H9 (cell line): ENCODE measurements at regions not wholly inside any gene's neighbourhood (a gene's known extent, or its start where the extent isn't known, plus 50 kb on each side); places are given as distances from the start of the nearest gene placed in this dataset.

Experiments used
- DNase-seq: peaks from one replicate; pipeline ENCODE4 v3.0.0-alpha.2; 2017
- H2AFZ ChIP-seq: one replicate; pipeline ENCODE4 v1.6.1; 2013; ENCODE audit warnings: mild to moderate bottlenecking, low read length, control low read depth, moderate library complexity
- H2AK5ac ChIP-seq: 2 replicates; pipeline ENCODE4 v1.6.1; 2013; ENCODE audit warnings: low read length, control low read depth, mixed read lengths; ENCODE audit not compliant: insufficient read length
- H2BK120ac ChIP-seq: one replicate; pipeline ENCODE4 v1.6.1; 2013; ENCODE audit warnings: low read depth, mild to moderate bottlenecking, low read length, control low read depth, inconsistent platforms; ENCODE audit not compliant: poor library complexity, severe bottlenecking
- H2BK12ac ChIP-seq: 2 replicates; pipeline ENCODE4 v1.6.1; 2013; ENCODE audit warnings: low read length, control low read depth, mixed read lengths, low read depth; ENCODE audit not compliant: insufficient read length
- H2BK15ac ChIP-seq: 2 replicates; pipeline ENCODE4 v1.6.1; 2013; ENCODE audit warnings: low read depth, low read length, control low read depth
- H2BK20ac ChIP-seq: one replicate; pipeline ENCODE4 v1.6.1; 2013; ENCODE audit warnings: low read depth, mild to moderate bottlenecking, low read length, control low read depth, inconsistent platforms; ENCODE audit not compliant: poor library complexity, severe bottlenecking
- H2BK5ac ChIP-seq: 2 replicates; pipeline ENCODE4 v1.6.1; 2013; ENCODE audit warnings: low read length, control low read depth, mixed read lengths; ENCODE audit not compliant: insufficient read length
- H3K14ac ChIP-seq: 2 replicates; pipeline ENCODE4 v1.6.1; 2013; ENCODE audit warnings: low read length, control low read depth; ENCODE audit not compliant: insufficient read depth
- H3K18ac ChIP-seq: 2 replicates; pipeline ENCODE4 v1.6.1; 2013; ENCODE audit warnings: low read depth, mild to moderate bottlenecking, mixed read lengths, low read length, control low read depth; ENCODE audit not compliant: insufficient read length
- H3K23ac ChIP-seq: 2 replicates; pipeline ENCODE4 v1.6.1; 2013; ENCODE audit warnings: low read length, control low read depth, mixed read lengths, low read depth; ENCODE audit not compliant: insufficient read length
- H3K23me2 ChIP-seq: 2 replicates; pipeline ENCODE4 v1.6.1; 2013; ENCODE audit warnings: low read depth, mild to moderate bottlenecking, mixed read lengths, low read length, control low read depth; ENCODE audit not compliant: insufficient read length, poor library complexity, severe bottlenecking
- H3K27ac ChIP-seq: 2 replicates; pipeline ENCODE4 v1.5.1; 2013; ENCODE audit warnings: low read length, control low read depth, mixed read lengths, low read depth; ENCODE audit not compliant: insufficient read length
- H3K27me3 ChIP-seq: 2 replicates; pipeline ENCODE4 v1.6.1; 2013; ENCODE audit warnings: low read length, control low read depth, inconsistent platforms; ENCODE audit not compliant: insufficient read depth
- H3K4ac ChIP-seq: 2 replicates; pipeline ENCODE4 v1.6.1; 2013; ENCODE audit warnings: low read depth, mild to moderate bottlenecking, control low read depth, inconsistent platforms, low read length, moderate library complexity
- H3K4me1 ChIP-seq: 2 replicates; pipeline ENCODE4 v1.6.1; 2013; ENCODE audit warnings: low read length, control low read depth, inconsistent platforms; ENCODE audit not compliant: insufficient read depth
- H3K4me2 ChIP-seq: 2 replicates; pipeline ENCODE4 v1.6.1; 2013; ENCODE audit warnings: low read length, control low read depth, mixed read lengths; ENCODE audit not compliant: insufficient read length, insufficient read depth
- H3K56ac ChIP-seq: 2 replicates; pipeline ENCODE4 v1.6.1; 2013; ENCODE audit warnings: low read depth, mild to moderate bottlenecking, mixed read lengths, low read length, control low read depth; ENCODE audit not compliant: insufficient read length
- H3K79me1 ChIP-seq: 2 replicates; pipeline ENCODE4 v1.6.1; 2013; ENCODE audit warnings: low read depth, mild to moderate bottlenecking, moderate library complexity, low read length, control low read depth, inconsistent platforms; ENCODE audit not compliant: insufficient read depth, poor library complexity, severe bottlenecking
- H3K79me2 ChIP-seq: 2 replicates; pipeline ENCODE4 v1.6.1; 2013; ENCODE audit warnings: low read length, control low read depth, inconsistent platforms; ENCODE audit not compliant: insufficient read depth
- H3K9ac ChIP-seq: 2 replicates; pipeline ENCODE4 v1.6.1; 2013; ENCODE audit warnings: low read length, control low read depth, mixed read lengths; ENCODE audit not compliant: insufficient read length; ENCODE audit errors: extremely low read depth
- H3K9me3 ChIP-seq: one replicate; pipeline ENCODE4 v1.6.1; 2013; ENCODE audit warnings: low read depth, low read length, inconsistent platforms; ENCODE audit not compliant: control insufficient read depth
- H3T11ph ChIP-seq: one replicate; pipeline ENCODE4 v1.6.1; 2013; ENCODE audit warnings: mild to moderate bottlenecking, low read length, control low read depth, inconsistent platforms
- H4K20me1 ChIP-seq: one replicate; pipeline ENCODE4 v1.6.1; 2013; ENCODE audit not compliant: control insufficient read depth, insufficient read length, insufficient read depth
- H4K5ac ChIP-seq: 2 replicates; pipeline ENCODE4 v1.6.1; 2013; ENCODE audit warnings: low read depth, mild to moderate bottlenecking, mixed read lengths, low read length, control low read depth; ENCODE audit not compliant: insufficient read length
- H4K8ac ChIP-seq: replicated peaks from 2 replicates; pipeline ENCODE4 v1.6.1; 2013; ENCODE audit warnings: low read length, control low read depth, mixed read lengths, low read depth; ENCODE audit not compliant: insufficient read length
- H4K91ac ChIP-seq: 2 replicates; pipeline ENCODE4 v1.6.1; 2013; ENCODE audit warnings: low read depth, mild to moderate bottlenecking, moderate library complexity, mixed read lengths, low read length, control low read depth; ENCODE audit not compliant: insufficient read length
- H3K27ac Mint-ChIP-seq, 3 experiments: 2 replicates in 2 of 3; 3 replicates in 1 of 3; pipeline ENCODE4 v1.8.0; 2020 to 2021; ENCODE audit warnings: mixed read lengths in 3 of 3, mild to moderate bottlenecking in 1 of 3, moderate library complexity in 1 of 3
- H3K27me3 Mint-ChIP-seq: 2 replicates; pipeline ENCODE4 v1.8.0; 2021; ENCODE audit warnings: low read depth, mild to moderate bottlenecking, moderate library complexity, mixed read lengths
- H3K36me3 Mint-ChIP-seq, 3 experiments: 2 replicates in 2 of 3; 3 replicates in 1 of 3; pipeline ENCODE4 v1.8.0; 2020 to 2021; ENCODE audit warnings: low read depth in 3 of 3, mixed read lengths in 3 of 3; ENCODE audit not compliant: insufficient read depth in 1 of 3
- H3K4me1 Mint-ChIP-seq, 2 experiments: 2 replicates each; pipeline ENCODE4 v1.8.0; 2020; ENCODE audit warnings: mixed read lengths in 2 of 2
- H3K4me3 Mint-ChIP-seq, 2 experiments: 2 replicates in 1 of 2; 3 replicates in 1 of 2; pipeline ENCODE4 v1.8.0; 2020 to 2021; ENCODE audit warnings: mild to moderate bottlenecking in 2 of 2, mixed read lengths in 2 of 2, moderate library complexity in 1 of 2
- H3K9me3 Mint-ChIP-seq, 2 experiments: 2 replicates in 1 of 2; 3 replicates in 1 of 2; pipeline ENCODE4 v1.8.0; 2020; ENCODE audit warnings: mild to moderate bottlenecking in 2 of 2, mixed read lengths in 2 of 2, moderate library complexity in 1 of 2
- WGBS: extraction: QIAGEN DNeasy Blood & Tissue Kit; methylation state at CpG from one replicate; pipeline ENCODE4 v1.1.7; 2013; ENCODE audit warnings: missing lambda C conversion rate, low lambda C conversion rate, mixed read lengths; ENCODE audit not compliant: insufficient read length; ENCODE audit errors: extremely low coverage; 5-methylcytosine and 5-hydroxymethylcytosine counted together
- TF ChIP-seq, protein P1 (sequence below): fragments of 200-600 bp; sonication (generic); conservative IDR thresholded peaks from 3 replicates; pipeline ENCODE4 v1.8.0; 2021; ENCODE audit warnings: antibody characterized with exemption, mild to moderate bottlenecking

DNA sequence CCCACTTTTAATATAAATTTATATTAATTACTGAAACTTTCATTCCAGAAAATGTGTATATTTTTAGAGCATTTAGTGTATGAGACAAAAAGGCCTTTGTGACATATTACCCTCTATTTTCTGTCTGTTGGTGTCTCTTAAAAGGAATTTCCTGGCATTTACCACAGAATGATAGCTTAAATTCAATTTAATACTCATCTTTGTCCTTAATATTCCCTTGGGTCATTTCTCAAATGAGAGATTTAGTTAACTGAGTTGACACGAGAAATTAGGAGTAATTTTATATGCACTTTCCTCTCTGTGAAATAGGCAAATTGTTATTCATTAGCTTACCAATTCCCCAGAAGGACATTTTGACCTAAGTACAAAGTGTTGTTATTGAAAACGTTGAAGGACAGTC is 101.7 kb upstream of the CTTNBP2 start:
- Histone ChIP-seq H3K14ac (no peak overlapping the region), H3K23ac (no peak overlapping the region), H3K18ac (no peak overlapping the region), H2BK12ac (no peak overlapping the region), H3K4ac (no peak overlapping the region), H2AFZ (no peak overlapping the region), H3K27me3 (no peaks in the 10 kb centered on the region), H2BK5ac (no peak overlapping the region), H2BK15ac (no peak overlapping the region), H3K4me2 (no peak overlapping the region), H4K8ac (no peak overlapping the region), H3K56ac (no peak overlapping the region), H3T11ph (no peak overlapping the region), H2AK5ac (no peak overlapping the region), H4K91ac (no peak overlapping the region), H3K79me1 (no peaks in the 10 kb centered on the region), H3K27ac (no peak overlapping the region), H3K4me1 (no peaks in the 10 kb centered on the region), H3K23me2 (no peaks in the 10 kb centered on the region), H2BK120ac (no peak overlapping the region), H3K79me2 (no peaks in the 10 kb centered on the region), H3K9ac (no peak overlapping the region), H4K5ac (no peak overlapping the region), H4K20me1 (no peaks in the 10 kb centered on the region), H2BK20ac (no peak overlapping the region), H3K9me3 (no peaks in the 10 kb centered on the region)
- Mint-ChIP-seq H3K27ac (no peak overlapping the region), H3K4me3 (no peak overlapping the region), H3K36me3 (no peaks in the 10 kb centered on the region), H3K4me1 (0 out of 4 replicates have a peak, but pooled peaks cover 0 to 3% of the 10 kb centered on the region in 2 experiments), H3K9me3 (no peaks in the 10 kb centered on the region), H3K27me3 (no peaks in the 10 kb centered on the region)
- TF ChIP-seq, protein P1, sequence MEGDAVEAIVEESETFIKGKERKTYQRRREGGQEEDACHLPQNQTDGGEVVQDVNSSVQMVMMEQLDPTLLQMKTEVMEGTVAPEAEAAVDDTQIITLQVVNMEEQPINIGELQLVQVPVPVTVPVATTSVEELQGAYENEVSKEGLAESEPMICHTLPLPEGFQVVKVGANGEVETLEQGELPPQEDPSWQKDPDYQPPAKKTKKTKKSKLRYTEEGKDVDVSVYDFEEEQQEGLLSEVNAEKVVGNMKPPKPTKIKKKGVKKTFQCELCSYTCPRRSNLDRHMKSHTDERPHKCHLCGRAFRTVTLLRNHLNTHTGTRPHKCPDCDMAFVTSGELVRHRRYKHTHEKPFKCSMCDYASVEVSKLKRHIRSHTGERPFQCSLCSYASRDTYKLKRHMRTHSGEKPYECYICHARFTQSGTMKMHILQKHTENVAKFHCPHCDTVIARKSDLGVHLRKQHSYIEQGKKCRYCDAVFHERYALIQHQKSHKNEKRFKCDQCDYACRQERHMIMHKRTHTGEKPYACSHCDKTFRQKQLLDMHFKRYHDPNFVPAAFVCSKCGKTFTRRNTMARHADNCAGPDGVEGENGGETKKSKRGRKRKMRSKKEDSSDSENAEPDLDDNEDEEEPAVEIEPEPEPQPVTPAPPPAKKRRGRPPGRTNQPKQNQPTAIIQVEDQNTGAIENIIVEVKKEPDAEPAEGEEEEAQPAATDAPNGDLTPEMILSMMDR: no peak
- WGBS: no CpG with 5 or more reads among the region's 2 CpGs
- DNase-seq: no peak
